ENCODE measurements at regions not wholly inside any gene's neighbourhood (a gene's known extent, or its start where the extent isn't known, plus 50 kb on each side); places are given as distances from the start of the nearest gene placed in this dataset.

DNA sequence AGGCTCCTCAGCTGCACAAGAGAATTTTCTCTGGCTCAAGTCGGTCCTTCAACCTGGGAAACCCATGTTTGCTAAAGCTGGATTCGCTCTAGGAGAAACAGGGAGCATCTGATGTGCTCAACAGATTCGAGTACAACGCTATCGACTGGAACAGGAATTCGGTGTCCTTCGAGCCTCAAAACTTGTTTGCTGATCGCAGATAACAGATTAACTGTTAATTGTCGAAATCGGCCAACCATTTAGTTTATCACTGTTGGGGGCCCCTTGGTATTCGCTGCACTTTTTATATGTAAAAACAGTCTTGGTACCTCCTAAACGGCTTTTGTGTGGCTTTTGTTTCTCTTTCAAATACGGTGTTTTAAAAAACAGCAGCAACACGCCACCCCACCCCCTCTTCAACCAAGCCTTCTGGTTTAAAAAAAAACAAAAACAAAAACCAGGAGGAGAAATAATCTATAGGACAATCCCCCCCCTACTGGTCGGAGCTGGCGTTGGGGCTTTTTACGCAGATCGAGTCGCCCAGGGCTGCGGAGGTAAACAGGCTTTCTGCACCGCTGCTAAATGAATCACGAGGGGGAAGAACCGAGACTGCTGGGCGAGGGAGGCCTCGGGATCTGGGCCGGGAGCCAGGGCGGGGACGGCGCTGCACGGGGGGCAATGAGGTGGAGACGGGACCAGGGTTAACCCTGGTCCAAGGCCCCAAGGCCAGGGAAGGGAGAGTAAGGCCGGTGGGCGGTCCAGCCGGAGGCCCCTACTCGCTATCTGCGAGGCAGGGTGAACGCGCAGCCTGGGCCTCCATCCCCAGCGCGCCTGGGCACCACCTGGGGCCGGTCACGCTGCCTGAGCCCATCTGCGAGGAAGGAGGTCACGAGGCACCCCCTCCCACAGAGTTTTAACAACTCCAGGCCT, 71.7 kb upstream of the BCOR start:
- peak overlapping the region; percentile 79 for H3K4me3 Mint-ChIP-seq
- peaks cover 83% of the 10 kb centered on the region for H3K27me3 Mint-ChIP-seq
- peaks cover 56% of the 10 kb centered on the region for H3K4me1 Mint-ChIP-seq (ENCODE audit: low read depth)
- peak overlapping the region; percentile 93 for H3K27ac Mint-ChIP-seq
- DNase-seq: peak; percentile 78
- peaks cover 25% of the 10 kb centered on the region for H3K36me3 Mint-ChIP-seq (ENCODE audit: low read depth)
- no peaks in the 10 kb centered on the region for H3K9me3 Mint-ChIP-seq

DNA sequence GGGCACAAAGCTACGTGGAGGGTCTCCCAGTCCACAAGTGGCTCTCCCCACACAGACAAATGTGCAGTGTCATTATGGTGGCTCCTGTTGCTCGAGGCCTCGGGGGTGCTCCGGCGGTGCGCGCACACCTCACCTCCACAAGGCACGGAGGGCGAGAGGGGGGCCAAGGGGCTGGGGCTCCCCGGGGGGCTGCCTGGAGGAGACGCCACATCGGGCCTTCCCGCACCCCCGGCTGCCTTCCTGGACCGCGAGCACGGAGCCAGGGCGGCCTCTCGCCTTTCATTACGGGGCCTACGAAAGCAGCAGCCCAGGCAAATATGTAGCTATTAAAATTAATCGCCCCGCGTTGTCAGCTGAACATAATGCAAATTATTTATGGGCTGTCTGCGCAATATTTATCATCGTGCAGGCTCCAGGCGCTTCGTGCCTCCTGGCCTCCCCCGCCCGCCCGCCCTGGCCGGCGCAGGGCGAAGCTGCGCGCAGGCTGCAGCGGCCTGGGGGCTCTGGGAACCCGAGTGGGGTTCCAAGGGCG, 70.8 kb upstream of the BCOR start:
- Mint-ChIP-seq H3K4me3 (peak overlapping the region; percentile 68), H3K4me1 (ENCODE audit: low read depth) (peaks cover 51% of the 10 kb centered on the region), H3K27me3 (peaks cover 75% of the 10 kb centered on the region), H3K27ac (peak overlapping the region; percentile 80), H3K9me3 (no peaks in the 10 kb centered on the region), H3K36me3 (ENCODE audit: low read depth) (peaks cover 20% of the 10 kb centered on the region)
- DNase-seq: no peak

DNA sequence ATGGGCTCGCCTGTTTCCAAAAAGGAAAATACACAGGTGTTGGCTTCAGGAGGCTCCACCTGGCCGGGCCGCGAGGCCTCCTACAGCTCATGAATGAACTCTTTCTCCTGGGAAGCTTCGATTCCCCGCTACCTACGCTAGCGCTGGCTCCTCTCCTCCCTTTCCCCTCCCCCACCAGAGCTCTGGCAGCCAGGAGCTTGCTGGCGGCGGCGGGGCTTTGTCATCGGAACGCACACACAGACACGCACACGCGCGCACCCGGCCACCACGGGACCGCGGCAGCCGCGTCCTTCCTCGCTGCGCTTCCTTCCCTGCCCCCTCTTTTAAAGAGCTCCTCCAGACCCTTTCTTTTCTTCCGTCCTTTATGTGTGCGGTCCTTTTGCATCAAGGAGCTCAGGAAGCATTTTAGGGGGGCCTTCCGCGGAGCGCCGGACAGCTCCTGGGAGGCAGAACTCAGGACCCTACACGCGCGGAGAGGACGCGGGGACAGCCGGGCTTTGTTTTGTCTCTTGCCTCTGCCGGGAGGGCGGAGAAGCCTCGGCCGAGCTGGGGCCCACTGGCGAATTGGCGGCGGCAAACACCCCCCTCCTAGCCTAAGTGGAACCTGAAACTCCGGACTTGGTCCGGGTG, 70.2 kb upstream of the BCOR start:
- Mint-ChIP-seq H3K27ac (peak overlapping the region; percentile 80), H3K4me3 (peak overlapping the region; percentile 68), H3K9me3 (no peaks in the 10 kb centered on the region), H3K4me1 (ENCODE audit: low read depth) (peaks cover 45% of the 10 kb centered on the region), H3K36me3 (ENCODE audit: low read depth) (peaks cover 17% of the 10 kb centered on the region), H3K27me3 (peaks cover 70% of the 10 kb centered on the region)
- peak; percentile 44 for DNase-seq

- peaks cover 70% of the 10 kb centered on the region for H3K27me3 Mint-ChIP-seq
Observed at GRCh38 chrX:40167233-40167849, 69.6 kb upstream of the BCOR start.

GRCh38 chrX:40166582-40166981, 68.8 kb upstream of the BCOR start:
- H3K4me1 Mint-ChIP-seq (ENCODE audit: low read depth): peaks cover 43% of the 10 kb centered on the region
- no peak for DNase-seq
- peak overlapping the region; percentile 80 for H3K27ac Mint-ChIP-seq
- H3K4me3 Mint-ChIP-seq: peak overlapping the region; percentile 68
- no peaks in the 10 kb centered on the region for H3K9me3 Mint-ChIP-seq
- H3K27me3 Mint-ChIP-seq: peaks cover 73% of the 10 kb centered on the region
- H3K36me3 Mint-ChIP-seq (ENCODE audit: low read depth): peaks cover 10% of the 10 kb centered on the region

More at GRCh38 chrX:40167233-40167849, 69.6 kb upstream of the BCOR start:
- Mint-ChIP-seq H3K9me3 (no peaks in the 10 kb centered on the region), H3K36me3 (ENCODE audit: low read depth) (peaks cover 14% of the 10 kb centered on the region), H3K4me1 (ENCODE audit: low read depth) (peaks cover 43% of the 10 kb centered on the region), H3K27ac (peak overlapping the region; percentile 80), H3K4me3 (peak overlapping the region; percentile 68)
- DNase-seq: peak; percentile 34

- H3K4me1 Mint-ChIP-seq (ENCODE audit: low read depth): peaks cover 37% of the 10 kb centered on the region
- no peak overlapping the region for H3K4me3 Mint-ChIP-seq
- peaks cover 66% of the 10 kb centered on the region for H3K27me3 Mint-ChIP-seq
- peaks cover 5% of the 10 kb centered on the region for H3K36me3 Mint-ChIP-seq (ENCODE audit: low read depth)
- no peak for DNase-seq
- H3K9me3 Mint-ChIP-seq: no peaks in the 10 kb centered on the region
- H3K27ac Mint-ChIP-seq: no peak overlapping the region
Observed at GRCh38 chrX:40165861-40166260, 68.1 kb upstream of the BCOR start.

- no peak overlapping the region for H3K27ac Mint-ChIP-seq
- peaks cover 62% of the 10 kb centered on the region for H3K27me3 Mint-ChIP-seq
- peaks cover 32% of the 10 kb centered on the region for H3K4me1 Mint-ChIP-seq (ENCODE audit: low read depth)
- no peak for DNase-seq
- no peaks in the 10 kb centered on the region for H3K9me3 Mint-ChIP-seq
- H3K36me3 Mint-ChIP-seq (ENCODE audit: low read depth): peaks cover 5% of the 10 kb centered on the region
- H3K4me3 Mint-ChIP-seq: no peak overlapping the region
Observed at GRCh38 chrX:40165206-40165605, 67.4 kb upstream of the BCOR start.

- DNase-seq: no peak
- Mint-ChIP-seq H3K27ac (no peak overlapping the region), H3K4me3 (no peak overlapping the region), H3K27me3 (peaks cover 62% of the 10 kb centered on the region), H3K9me3 (no peaks in the 10 kb centered on the region), H3K36me3 (ENCODE audit: low read depth) (peaks cover 5% of the 10 kb centered on the region), H3K4me1 (ENCODE audit: low read depth) (peaks cover 29% of the 10 kb centered on the region)
Observed at GRCh38 chrX:40164751-40165150, 67.0 kb upstream of the BCOR start.

- Mint-ChIP-seq H3K27me3 (peaks cover 58% of the 10 kb centered on the region), H3K4me3 (peak overlapping the region; percentile 69), H3K27ac (peak overlapping the region; percentile 73), H3K9me3 (no peaks in the 10 kb centered on the region), H3K4me1 (ENCODE audit: low read depth) (peaks cover 21% of the 10 kb centered on the region), H3K36me3 (ENCODE audit: low read depth) (no peaks in the 10 kb centered on the region)
- peak; percentile 60 for DNase-seq
Observed at GRCh38 chrX:40158036-40158706, 60.4 kb upstream of the BCOR start.

GRCh38 chrX:40157228-40158035, 59.7 kb upstream of the BCOR start:
- peak; percentile 32 for DNase-seq
- H3K27ac Mint-ChIP-seq: no peak overlapping the region
- H3K27me3 Mint-ChIP-seq: peaks cover 59% of the 10 kb centered on the region
- H3K36me3 Mint-ChIP-seq (ENCODE audit: low read depth): no peaks in the 10 kb centered on the region
- H3K4me1 Mint-ChIP-seq (ENCODE audit: low read depth): peaks cover 21% of the 10 kb centered on the region
- H3K9me3 Mint-ChIP-seq: no peaks in the 10 kb centered on the region
- H3K4me3 Mint-ChIP-seq: peak overlapping the region; percentile 23

GRCh38 chrX:40156470-40157227, 58.9 kb upstream of the BCOR start:
- Mint-ChIP-seq H3K27me3 (peaks cover 57% of the 10 kb centered on the region), H3K4me3 (no peak overlapping the region), H3K27ac (no peak overlapping the region), H3K36me3 (ENCODE audit: low read depth) (no peaks in the 10 kb centered on the region), H3K4me1 (ENCODE audit: low read depth) (peaks cover 21% of the 10 kb centered on the region), H3K9me3 (no peaks in the 10 kb centered on the region)
- peak; percentile 32 for DNase-seq

- Mint-ChIP-seq H3K27ac (no peak overlapping the region), H3K4me1 (ENCODE audit: low read depth) (peaks cover 21% of the 10 kb centered on the region), H3K36me3 (ENCODE audit: low read depth) (no peaks in the 10 kb centered on the region), H3K27me3 (peaks cover 64% of the 10 kb centered on the region), H3K4me3 (peak overlapping the region; percentile 72), H3K9me3 (no peaks in the 10 kb centered on the region)
- DNase-seq: no peak
Observed at GRCh38 chrX:40155589-40156469, 58.1 kb upstream of the BCOR start.
